Right renal cortex interstitium (tissue), 3 donors: ENCODE measurements at regions not wholly inside any gene's neighbourhood (a gene's known extent, or its start where the extent isn't known, plus 50 kb on each side); places are given as distances from the start of the nearest gene placed in this dataset.
"Not testable (repeated sequence)": the region's sequence is repeated elsewhere in the genome, so short reads cannot be mapped to it uniquely, and the experiment has no call there.

Experiments
- DNase-seq, 3 donors: peaks; one replicate each; pipeline ENCODE4 v3.0.0-alpha.2; 2013; ENCODE audit warnings: low read depth in 3 of 3, low spot score in 2 of 3

- DNase-seq = no peak
These were observed 105.4 kb downstream of the TTC8 start for GRCh38 chr14:88929656-88930436.

- no peak for DNase-seq
These were observed 107.1 kb downstream of the TTC8 start for GRCh38 chr14:88931321-88932110.

- DNase-seq = no peak
These were observed 108.7 kb downstream of the TTC8 start for GRCh38 chr14:88933191-88933590.

DNA sequence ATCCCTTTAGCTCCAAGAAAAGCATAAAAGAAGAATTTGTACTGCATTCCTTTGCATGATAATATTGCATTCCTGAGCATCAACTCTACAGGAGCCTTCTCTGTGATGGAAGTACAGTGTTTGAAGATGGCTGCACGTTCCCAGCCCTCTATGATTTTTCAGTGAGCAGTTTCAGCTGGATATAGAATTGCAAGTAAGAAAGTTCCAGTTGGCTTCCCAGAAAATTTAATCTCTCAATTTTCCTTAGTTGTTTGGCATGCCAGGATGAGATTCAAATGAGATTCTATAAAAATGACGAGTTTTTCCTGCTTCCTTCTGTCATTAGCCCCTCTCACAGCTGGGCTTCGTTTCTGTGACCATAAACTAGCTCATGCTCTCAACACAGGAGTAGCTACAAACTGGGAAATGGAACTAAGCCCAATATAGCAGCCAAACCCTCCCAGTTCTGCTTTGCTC lies 109.9 kb downstream of the TTC8 start:
- peak; percentile 12 to 53 (median 32) for DNase-seq

GRCh38 chr14:88935083-88935482 lies 110.6 kb downstream of the TTC8 start:
- no peak for DNase-seq

- no peak for DNase-seq
These were observed 113.3 kb downstream of the TTC8 start for GRCh38 chr14:88937706-88938105.

DNA sequence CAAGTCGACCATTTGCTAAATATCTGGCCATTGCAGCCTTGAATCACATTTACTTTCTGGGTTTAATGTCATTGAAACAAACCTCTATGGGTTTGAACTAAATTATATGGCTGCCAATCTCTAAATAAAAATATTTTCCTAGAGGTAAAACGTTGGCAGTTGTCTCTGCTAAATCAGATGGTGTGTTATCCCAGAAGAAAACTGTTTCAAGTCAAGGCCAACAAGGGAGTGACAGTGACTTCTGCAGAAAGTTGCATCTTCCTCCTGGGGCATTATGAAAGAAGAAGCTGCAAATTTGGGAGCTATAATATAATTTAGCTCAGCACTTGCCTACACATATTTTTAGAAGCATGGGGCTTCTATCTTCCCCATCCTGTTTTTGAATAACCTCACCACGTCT lies 116.2 kb downstream of the TTC8 start:
- DNase-seq = no peak

DNA sequence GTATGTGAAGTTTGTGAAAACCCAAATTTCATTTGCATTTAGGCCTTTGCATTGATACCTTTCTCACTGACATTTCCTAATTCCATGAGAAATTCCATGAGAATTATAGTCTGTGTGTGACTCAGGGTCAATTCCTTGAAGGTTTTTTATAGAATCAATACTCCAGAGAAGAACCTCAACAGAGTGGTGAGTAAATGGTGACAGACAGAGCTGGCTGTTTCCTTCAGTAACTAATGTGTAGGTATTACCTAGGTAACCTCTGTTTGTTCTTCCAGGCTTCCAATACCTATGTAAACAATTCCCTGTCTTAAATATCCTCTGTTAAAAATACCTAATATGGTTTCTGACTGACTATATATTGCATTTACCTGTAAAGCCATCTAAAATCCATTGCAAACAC lies 117.0 kb downstream of the TTC8 start:
- DNase-seq = no peak

- no peak for DNase-seq
These were observed 123.5 kb downstream of the TTC8 start for GRCh38 chr14:88947646-88948598.

GRCh38 chr14:88950069-88950468 lies 125.6 kb downstream of the TTC8 start:
- DNase-seq = no peak

- no peak for DNase-seq
These were observed 126.9 kb downstream of the TTC8 start for GRCh38 chr14:88951370-88951769.

DNA sequence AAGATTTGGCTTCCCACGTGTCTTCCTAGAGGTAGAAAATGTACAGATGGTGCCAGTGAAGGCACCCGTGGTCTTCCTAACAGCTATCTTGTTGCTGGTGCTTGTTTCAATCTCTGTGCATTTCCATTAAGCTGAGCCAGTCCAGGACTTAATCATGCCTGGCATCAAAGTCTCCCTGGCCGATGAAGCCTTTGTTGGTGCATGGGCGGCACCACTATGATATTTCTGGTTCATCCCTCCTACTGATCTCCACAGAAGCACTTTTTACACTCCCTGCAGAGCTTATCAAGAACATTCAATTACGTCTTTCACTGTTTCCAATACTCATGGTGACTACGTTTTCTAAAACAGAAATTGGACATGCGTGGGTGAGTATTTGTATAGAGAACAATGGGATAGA lies 128.4 kb downstream of the TTC8 start:
- DNase-seq = no peak

DNA sequence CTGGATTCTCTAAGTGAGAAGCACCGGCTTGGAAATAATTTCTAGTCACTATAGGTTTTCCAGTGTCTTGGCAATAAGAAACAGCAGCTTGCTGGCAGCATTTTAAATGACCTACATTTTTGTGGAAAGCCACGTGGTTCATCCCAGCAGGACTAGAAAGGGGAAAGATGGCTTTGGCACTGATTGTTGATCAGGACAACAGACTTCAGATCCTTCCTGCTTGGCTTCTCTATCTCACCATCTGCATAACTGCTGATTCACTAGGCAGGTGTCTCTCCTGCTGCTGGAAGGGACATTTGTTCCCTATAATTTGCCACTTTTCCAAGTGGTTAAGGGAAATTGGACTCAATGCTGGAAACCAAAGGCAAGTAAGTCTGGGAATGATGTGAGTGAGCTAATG lies 131.0 kb downstream of the TTC8 start:
- DNase-seq = no peak

DNA sequence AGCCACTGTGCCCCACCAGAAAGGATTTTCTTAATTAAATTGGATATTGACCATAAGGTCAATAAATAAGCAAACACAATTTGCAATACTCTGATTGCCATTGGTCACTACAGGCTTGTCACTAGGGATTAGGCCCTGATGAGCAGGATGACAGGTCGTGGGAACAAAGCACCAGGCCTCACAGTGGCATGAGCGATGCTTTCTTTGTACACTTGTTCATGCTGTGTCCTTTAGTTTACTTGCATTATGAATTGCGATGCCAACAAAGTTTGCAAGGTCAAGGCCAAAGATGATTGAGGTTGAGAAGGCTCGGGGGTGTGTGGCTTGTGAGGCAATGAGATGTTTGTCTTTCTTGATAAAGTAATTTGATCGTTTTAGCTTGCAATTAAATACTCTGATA lies 136.0 kb downstream of the TTC8 start:
- no peak for DNase-seq

DNA sequence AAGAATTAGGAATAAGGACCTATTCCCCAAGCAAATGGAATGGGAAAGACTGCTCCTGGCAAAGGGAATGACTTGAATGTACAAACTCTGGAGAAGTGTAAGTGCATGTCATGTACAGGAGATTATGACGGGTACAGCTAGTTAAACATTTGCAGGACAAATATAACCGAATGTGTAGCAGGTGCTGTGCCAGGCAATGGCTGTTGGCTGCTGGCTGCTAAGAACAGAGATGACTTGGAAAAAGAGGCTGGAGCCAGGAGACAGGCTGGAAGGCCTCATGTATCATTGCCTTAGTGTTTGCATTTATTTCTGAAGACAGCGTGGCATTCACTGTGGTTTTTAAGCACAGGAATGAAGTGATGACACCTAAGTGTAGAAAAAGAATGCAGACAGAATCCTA lies 136.8 kb downstream of the TTC8 start:
- DNase-seq = no peak

- no peak for DNase-seq
These were observed 137.9 kb downstream of the TTC8 start for GRCh38 chr14:88962356-88962755.

GRCh38 chr14:88967299-88967698 lies 142.8 kb downstream of the TTC8 start:
- no peak for DNase-seq

GRCh38 chr14:88975043-88975830 lies 150.8 kb downstream of the TTC8 start:
- peak in 2 of 3 donors; percentile 4 to 29 for DNase-seq

DNA sequence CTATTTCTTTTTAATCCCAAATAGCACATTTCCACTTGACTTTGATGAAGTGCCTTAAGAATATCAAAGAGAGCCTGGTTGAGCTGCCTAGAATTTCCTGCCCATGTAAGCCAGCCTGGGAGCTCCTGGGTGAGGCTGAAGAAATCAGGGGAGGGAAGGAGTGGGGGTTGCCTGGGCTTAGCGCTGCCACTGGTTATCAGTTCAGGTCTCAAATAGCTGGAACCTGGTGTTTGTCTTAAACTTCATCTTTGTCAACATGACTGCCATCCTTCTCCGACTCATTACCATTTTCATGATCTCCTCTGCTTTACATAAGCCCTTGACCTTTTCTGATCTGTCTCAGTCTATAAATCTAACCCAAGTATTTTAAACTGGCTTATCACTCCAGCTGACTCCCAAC lies 151.5 kb downstream of the TTC8 start:
- DNase-seq = no peak

DNA sequence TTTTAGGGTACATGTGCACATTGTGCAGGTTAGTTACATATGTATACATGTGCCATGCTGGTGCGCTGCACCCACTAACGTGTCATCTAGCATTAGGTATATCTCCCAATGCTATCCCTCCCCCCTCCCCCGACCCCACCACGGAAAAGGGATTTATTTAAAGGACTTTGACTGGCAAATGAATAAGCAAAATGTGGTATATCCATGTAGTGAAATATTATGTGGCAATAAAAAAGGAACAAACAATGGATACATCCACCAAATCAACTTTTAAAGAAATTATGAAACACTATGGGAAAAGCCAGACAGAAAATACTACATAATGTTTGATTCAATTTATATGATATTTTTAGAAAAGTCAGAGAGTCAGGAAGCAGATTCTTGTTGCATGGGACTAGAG lies 156.5 kb downstream of the TTC8 start:
- not testable (repeated sequence) for DNase-seq
